ENCODE measurements at regions not wholly inside any gene's neighbourhood (a gene's known extent, or its start where the extent isn't known, plus 50 kb on each side); places are given as distances from the start of the nearest gene placed in this dataset.

DNA sequence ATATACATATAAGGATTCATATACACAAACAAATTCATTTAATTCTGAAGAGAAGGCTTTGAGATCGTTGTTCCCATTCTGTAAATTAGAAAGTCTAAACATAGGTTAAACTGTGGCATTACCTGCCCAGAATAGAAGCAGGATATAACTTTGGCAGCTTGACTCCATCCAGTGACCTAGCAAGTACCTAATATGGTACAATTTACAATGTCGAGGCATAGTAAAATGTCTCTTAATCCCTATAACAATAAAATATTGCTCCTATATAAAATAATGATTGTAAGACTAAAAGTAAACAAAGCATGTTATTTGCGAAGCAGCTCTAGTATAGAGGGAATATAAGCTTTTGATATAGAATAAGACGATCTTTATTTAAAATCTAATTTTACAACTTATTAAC is 756.0 kb downstream of the LUZP2 start:
- no peak for TF ChIP-seq CTCF (IDR thresholded peaks at IDR 0.05)
- TF ChIP-seq POLR2A (IDR thresholded peaks at IDR 0.05) = no peak
